GM23338 (cell line): ENCODE measurements at regions not wholly inside any gene's neighbourhood (a gene's known extent, or its start where the extent isn't known, plus 50 kb on each side); places are given as distances from the start of the nearest gene placed in this dataset.

Source experiments
- ATAC-seq: fragments of 200-7000 bp; cut with Tn5 transposase; 3 replicates; pipeline ENCODE4 v1.9.1; 2020
- DNase-seq: peaks from one replicate; pipeline ENCODE4 v3.0.0-alpha.2; 2015; ENCODE audit warnings: low spot score
- H2AFZ ChIP-seq: fragments of 200-600 bp; sonication (generic); 2 replicates; pipeline ENCODE4 v1.8.0; 2016; ENCODE audit warnings: antibody characterized with exemption, mild to moderate bottlenecking, moderate library complexity
- H3F3A ChIP-seq: fragments of 200-600 bp; sonication (generic); replicated peaks from 2 replicates; pipeline ENCODE4 v1.8.0; 2017; ENCODE audit warnings: antibody characterized with exemption, mixed run types, low read depth
- H3K27ac ChIP-seq: fragments of 200-600 bp; sonication (generic); 2 replicates; pipeline ENCODE4 v1.6.1; 2016; ENCODE audit warnings: low read depth
- H3K27me3 ChIP-seq: fragments of 200-600 bp; sonication (generic); 2 replicates; pipeline ENCODE4 v1.8.0; 2016; ENCODE audit warnings: mild to moderate bottlenecking, mixed run types, moderate library complexity; ENCODE audit not compliant: insufficient read depth
- H3K36me3 ChIP-seq: fragments of 200-600 bp; sonication (generic); 2 replicates; pipeline ENCODE4 v1.8.0; 2016; ENCODE audit warnings: mild to moderate bottlenecking; ENCODE audit not compliant: insufficient read depth
- H3K4me1 ChIP-seq: fragments of 200-600 bp; sonication (generic); 2 replicates; pipeline ENCODE4 v1.8.0; 2016; ENCODE audit warnings: mild to moderate bottlenecking, moderate library complexity; ENCODE audit not compliant: insufficient read depth
- H3K4me2 ChIP-seq: fragments of 200-600 bp; sonication (generic); 2 replicates; pipeline ENCODE4 v1.7.1; 2017; ENCODE audit warnings: mixed run types
- H3K4me3 ChIP-seq: fragments of 200-600 bp; sonication (generic); 2 replicates; pipeline ENCODE4 v1.6.1; 2016; ENCODE audit warnings: mixed run types
- H3K79me2 ChIP-seq: fragments of 200-600 bp; sonication (generic); replicated peaks from 2 replicates; pipeline ENCODE4 v1.8.0; 2017; ENCODE audit warnings: mild to moderate bottlenecking; ENCODE audit not compliant: insufficient read depth
- H3K9me2 ChIP-seq: fragments of 200-600 bp; sonication (generic); 2 replicates; pipeline ENCODE4 v1.8.0; 2017; ENCODE audit not compliant: insufficient read depth
- H4K20me1 ChIP-seq: fragments of 200-600 bp; sonication (generic); replicated peaks from 2 replicates; pipeline ENCODE4 v1.8.0; 2017; ENCODE audit warnings: mild to moderate bottlenecking; ENCODE audit not compliant: insufficient read depth
- H3K27ac Mint-ChIP-seq: 2 replicates; pipeline ENCODE4 v1.8.0; 2020; ENCODE audit warnings: inconsistent platforms, mild to moderate bottlenecking, moderate library complexity, mixed read lengths
- H3K27me3 Mint-ChIP-seq: 3 replicates; pipeline ENCODE4 v1.8.0; 2022; ENCODE audit warnings: low read depth, mild to moderate bottlenecking, moderate library complexity, mixed read lengths, inconsistent platforms; ENCODE audit not compliant: insufficient read depth, poor library complexity
- H3K36me3 Mint-ChIP-seq: 3 replicates; pipeline ENCODE4 v1.8.0; 2021; ENCODE audit warnings: low read depth, mild to moderate bottlenecking, inconsistent platforms, moderate library complexity, mixed read lengths
- H3K4me1 Mint-ChIP-seq: 3 replicates; pipeline ENCODE4 v1.8.0; 2020; ENCODE audit warnings: mild to moderate bottlenecking, inconsistent platforms, mixed read lengths
- H3K4me3 Mint-ChIP-seq: 3 replicates; pipeline ENCODE4 v1.8.0; 2021; ENCODE audit warnings: moderate library complexity, mild to moderate bottlenecking, inconsistent platforms, mixed read lengths
- H3K9me3 Mint-ChIP-seq: 3 replicates; pipeline ENCODE4 v1.8.0; 2020; ENCODE audit warnings: moderate library complexity, mild to moderate bottlenecking, inconsistent platforms, mixed read lengths
- CREB1 ChIP-seq: fragments of 250-450 bp; sonication (Bioruptor Pico); IDR thresholded peaks from 2 replicates; pipeline ENCODE4 v1.5.0; 2020; ENCODE audit warnings: low read depth, mild to moderate bottlenecking, moderate library complexity
- CTCF ChIP-seq, 2 experiments: fragments of 200-600 bp in 1 of 2; sonication (generic) in 1 of 2; conservative IDR thresholded peaks; 2 replicates each; pipeline versions ENCODE4 v1.5.1 to v1.6.1; 2016 to 2017; ENCODE audit warnings: antibody characterized with exemption in 2 of 2, low read depth in 2 of 2, mild to moderate bottlenecking in 2 of 2, moderate library complexity in 1 of 2
- EZH2phosphoT487 ChIP-seq: fragments of 200-600 bp; sonication (generic); IDR thresholded peaks from one replicate; pipeline ENCODE4 v1.8.1; 2018; ENCODE audit warnings: antibody characterized with exemption; ENCODE audit not compliant: unreplicated experiment
- JUNB ChIP-seq: IDR thresholded peaks from one replicate; pipeline ENCODE4 v1.6.1; 2016; ENCODE audit warnings: antibody characterized with exemption; ENCODE audit not compliant: unreplicated experiment
- NANOG ChIP-seq: IDR thresholded peaks from 2 replicates; pipeline ENCODE4 v1.6.1; 2016; ENCODE audit warnings: antibody characterized with exemption, borderline replicate concordance
- POLR2AphosphoS5 ChIP-seq: IDR thresholded peaks from 2 replicates; pipeline ENCODE4 v1.6.1; 2016; ENCODE audit warnings: antibody characterized with exemption, low read depth
- STAT1 ChIP-seq: IDR thresholded peaks from one replicate; pipeline ENCODE4 v1.6.1; 2016; ENCODE audit warnings: antibody characterized with exemption; ENCODE audit not compliant: unreplicated experiment
- ZNF114 ChIP-seq: fragments of 250-450 bp; sonication (Bioruptor Pico); IDR thresholded peaks from 2 replicates; pipeline ENCODE4 v1.5.0; 2020; ENCODE audit warnings: mild to moderate bottlenecking, moderate library complexity
- ZNF331 ChIP-seq: fragments of 250-450 bp; sonication (Bioruptor Pico); IDR thresholded peaks from 2 replicates; pipeline ENCODE4 v1.5.0; 2020; ENCODE audit warnings: low read depth, mild to moderate bottlenecking, moderate library complexity
- TF ChIP-seq, protein P1 (sequence below): IDR thresholded peaks from one replicate; pipeline ENCODE4 v1.6.1; 2018; ENCODE audit warnings: antibody characterized with exemption; ENCODE audit not compliant: unreplicated experiment
- TF ChIP-seq, protein P2 (sequence below): IDR thresholded peaks from 2 replicates; pipeline ENCODE4 v1.6.1; 2016; ENCODE audit warnings: antibody characterized with exemption

GRCh38 chr2:129458436-129458835 lies 521.0 kb upstream of the RAB6C start:
- no peak overlapping the region for H3K27ac ChIP-seq

More at GRCh38 chr2:129458436-129458835, 521.0 kb upstream of the RAB6C start:
- Histone ChIP-seq H3K27me3 (no peaks in the 10 kb centered on the region), H2AFZ (0 out of 2 replicates have a peak overlapping the region, but pooled peaks have one; percentile 38), H3K36me3 (no peaks in the 10 kb centered on the region), H3K4me3 (no peak overlapping the region), H3K4me1 (no peaks in the 10 kb centered on the region), H3K9me2 (no peaks in the 10 kb centered on the region), H3F3A (no peaks in the 10 kb centered on the region), H3K79me2 (no peaks in the 10 kb centered on the region), H4K20me1 (no peaks in the 10 kb centered on the region), H3K4me2 (no peak overlapping the region)
- Mint-ChIP-seq H3K4me3 (no peak overlapping the region), H3K9me3 (no peaks in the 10 kb centered on the region), H3K36me3 (no peaks in the 10 kb centered on the region), H3K27ac (no peak overlapping the region), H3K27me3 (no peaks in the 10 kb centered on the region), H3K4me1 (no peaks in the 10 kb centered on the region)
- DNase-seq (no peak), ATAC-seq (no peak)
- TF ChIP-seq NANOG (no peak), ZNF331 (CRISPR knock-in tag) (no peak), JUNB (no peak), STAT1 (no peak), ZNF114 (no peak), EZH2phosphoT487 (no peak), POLR2AphosphoS5 (no peak), CTCF (conservative IDR thresholded peaks at IDR 0.05; ENCODE audit: low read depth in 2 of 2) (no peak), CREB1 (CRISPR knock-in tag) (no peak)
- TF ChIP-seq, protein P1, sequence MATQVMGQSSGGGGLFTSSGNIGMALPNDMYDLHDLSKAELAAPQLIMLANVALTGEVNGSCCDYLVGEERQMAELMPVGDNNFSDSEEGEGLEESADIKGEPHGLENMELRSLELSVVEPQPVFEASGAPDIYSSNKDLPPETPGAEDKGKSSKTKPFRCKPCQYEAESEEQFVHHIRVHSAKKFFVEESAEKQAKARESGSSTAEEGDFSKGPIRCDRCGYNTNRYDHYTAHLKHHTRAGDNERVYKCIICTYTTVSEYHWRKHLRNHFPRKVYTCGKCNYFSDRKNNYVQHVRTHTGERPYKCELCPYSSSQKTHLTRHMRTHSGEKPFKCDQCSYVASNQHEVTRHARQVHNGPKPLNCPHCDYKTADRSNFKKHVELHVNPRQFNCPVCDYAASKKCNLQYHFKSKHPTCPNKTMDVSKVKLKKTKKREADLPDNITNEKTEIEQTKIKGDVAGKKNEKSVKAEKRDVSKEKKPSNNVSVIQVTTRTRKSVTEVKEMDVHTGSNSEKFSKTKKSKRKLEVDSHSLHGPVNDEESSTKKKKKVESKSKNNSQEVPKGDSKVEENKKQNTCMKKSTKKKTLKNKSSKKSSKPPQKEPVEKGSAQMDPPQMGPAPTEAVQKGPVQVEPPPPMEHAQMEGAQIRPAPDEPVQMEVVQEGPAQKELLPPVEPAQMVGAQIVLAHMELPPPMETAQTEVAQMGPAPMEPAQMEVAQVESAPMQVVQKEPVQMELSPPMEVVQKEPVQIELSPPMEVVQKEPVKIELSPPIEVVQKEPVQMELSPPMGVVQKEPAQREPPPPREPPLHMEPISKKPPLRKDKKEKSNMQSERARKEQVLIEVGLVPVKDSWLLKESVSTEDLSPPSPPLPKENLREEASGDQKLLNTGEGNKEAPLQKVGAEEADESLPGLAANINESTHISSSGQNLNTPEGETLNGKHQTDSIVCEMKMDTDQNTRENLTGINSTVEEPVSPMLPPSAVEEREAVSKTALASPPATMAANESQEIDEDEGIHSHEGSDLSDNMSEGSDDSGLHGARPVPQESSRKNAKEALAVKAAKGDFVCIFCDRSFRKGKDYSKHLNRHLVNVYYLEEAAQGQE, result no peak
- TF ChIP-seq, protein P2, sequence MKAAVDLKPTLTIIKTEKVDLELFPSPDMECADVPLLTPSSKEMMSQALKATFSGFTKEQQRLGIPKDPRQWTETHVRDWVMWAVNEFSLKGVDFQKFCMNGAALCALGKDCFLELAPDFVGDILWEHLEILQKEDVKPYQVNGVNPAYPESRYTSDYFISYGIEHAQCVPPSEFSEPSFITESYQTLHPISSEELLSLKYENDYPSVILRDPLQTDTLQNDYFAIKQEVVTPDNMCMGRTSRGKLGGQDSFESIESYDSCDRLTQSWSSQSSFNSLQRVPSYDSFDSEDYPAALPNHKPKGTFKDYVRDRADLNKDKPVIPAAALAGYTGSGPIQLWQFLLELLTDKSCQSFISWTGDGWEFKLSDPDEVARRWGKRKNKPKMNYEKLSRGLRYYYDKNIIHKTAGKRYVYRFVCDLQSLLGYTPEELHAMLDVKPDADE, result no peak
